Tongue (tissue), 1 donor: ENCODE measurements at regions not wholly inside any gene's neighbourhood (a gene's known extent, or its start where the extent isn't known, plus 50 kb on each side); places are given as distances from the start of the nearest gene placed in this dataset.

ENCODE experiments used
- DNase-seq: peaks from one replicate; pipeline ENCODE4 v3.0.0-alpha.2; 2015

GRCh38 chr11:93963072-93963471 lies 58.1 kb upstream of the HEPHL1 start:
- no peak for DNase-seq

GRCh38 chr11:93967258-93967657 lies 53.9 kb upstream of the HEPHL1 start:
- no peak for DNase-seq

- DNase-seq = no peak
These were observed 53.2 kb upstream of the HEPHL1 start for GRCh38 chr11:93967944-93968343.

GRCh38 chr11:93969925-93970922 lies 50.9 kb upstream of the HEPHL1 start:
- no peak for DNase-seq
